CD14-positive monocyte (primary cell): ENCODE measurements at regions not wholly inside any gene's neighbourhood (a gene's known extent, or its start where the extent isn't known, plus 50 kb on each side); places are given as distances from the start of the nearest gene placed in this dataset.

Experiments used
- DNase-seq, 3 donors: peaks; one replicate each; pipeline ENCODE4 v3.0.0-alpha.2; 2011 to 2022
- H2AFZ ChIP-seq: 2 replicates; pipeline ENCODE4 v1.6.0; 2012; ENCODE audit warnings: mild to moderate bottlenecking, low read depth, low read length, inconsistent platforms; ENCODE audit not compliant: insufficient read depth, poor library complexity, severe bottlenecking
- H3K27ac ChIP-seq, 2 donors: 1 replicate in 1 of 2; 2 replicates in 1 of 2; pipeline ENCODE4 v1.5.1; 2012 to 2013; ENCODE audit warnings: low read length in 2 of 2, control low read depth in 1 of 2, inconsistent platforms in 1 of 2, low read depth in 1 of 2, mild to moderate bottlenecking in 1 of 2
- H3K27me3 ChIP-seq, 2 donors: one replicate each; pipeline versions ENCODE4 v1.6.0 to v1.6.1; 2011 to 2013; ENCODE audit warnings: low read length in 2 of 2; ENCODE audit not compliant: control insufficient read depth in 2 of 2, insufficient read depth in 2 of 2
- H3K36me3 ChIP-seq, 2 donors: replicated peaks in 1 of 2; 1 replicate in 1 of 2; 2 replicates in 1 of 2; pipeline versions ENCODE4 v1.5.1 to v1.6.1; 2012 to 2013; ENCODE audit warnings: low read length in 2 of 2, control low read depth in 1 of 2, inconsistent platforms in 1 of 2, mild to moderate bottlenecking in 1 of 2; ENCODE audit not compliant: insufficient read depth in 2 of 2, control insufficient read depth in 1 of 2
- H3K4me1 ChIP-seq, 2 donors: 1 replicate in 1 of 2; 2 replicates in 1 of 2; pipeline versions ENCODE4 v1.5.1 to v1.6.1; 2012 to 2013; ENCODE audit warnings: low read length in 2 of 2, control low read depth in 1 of 2, inconsistent platforms in 1 of 2, mild to moderate bottlenecking in 1 of 2, moderate library complexity in 1 of 2; ENCODE audit not compliant: insufficient read depth in 2 of 2, control insufficient read depth in 1 of 2
- H3K4me2 ChIP-seq: replicated peaks from 2 replicates; pipeline ENCODE3; 2012; ENCODE audit warnings: low read length, moderate library complexity, mild to moderate bottlenecking; ENCODE audit not compliant: poor library complexity, severe bottlenecking; ENCODE audit errors: extremely low read depth
- H3K4me3 ChIP-seq, 3 experiments: fragments of 200-600 bp in 1 of 3; sonication (generic) in 1 of 3; replicated peaks in 1 of 3; 1 replicate in 2 of 3; 2 replicates in 1 of 3; pipeline ENCODE4 v1.5.1; 2011 to 2013; ENCODE audit warnings: low read length in 3 of 3, mild to moderate bottlenecking in 3 of 3, control low read depth in 2 of 3, low read depth in 2 of 3, inconsistent platforms in 1 of 3, moderate library complexity in 1 of 3
- H3K79me2 ChIP-seq: 2 replicates; pipeline ENCODE4 v1.6.0; 2012; ENCODE audit warnings: mild to moderate bottlenecking, control low read depth, inconsistent platforms, low read length, moderate library complexity; ENCODE audit not compliant: insufficient read depth
- H3K9ac ChIP-seq: 2 replicates; pipeline ENCODE4 v1.6.0; 2017; ENCODE audit warnings: low read length, mild to moderate bottlenecking; ENCODE audit not compliant: insufficient read depth, poor library complexity, severe bottlenecking
- H3K9me3 ChIP-seq, 2 donors: replicated peaks in 1 of 2; 1 replicate in 1 of 2; 2 replicates in 1 of 2; pipeline versions ENCODE4 v1.5.1 to v1.6.1; 2012 to 2013; ENCODE audit warnings: low read length in 2 of 2, control low read depth in 1 of 2; ENCODE audit not compliant: control insufficient read depth in 1 of 2, insufficient read depth in 1 of 2
- H4K20me1 ChIP-seq: 2 replicates; pipeline ENCODE4 v1.6.0; 2012; ENCODE audit warnings: mild to moderate bottlenecking, low read length, control low read depth, moderate library complexity; ENCODE audit not compliant: insufficient read depth
- H3K27ac Mint-ChIP-seq, 7 donors: one replicate each; pipeline ENCODE4 v1.8.0; 2020; ENCODE audit warnings: mild to moderate bottlenecking in 7 of 7, mixed read lengths in 7 of 7, moderate library complexity in 6 of 7, inconsistent platforms in 2 of 7
- H3K27me3 Mint-ChIP-seq, 3 donors: one replicate each; pipeline ENCODE4 v1.8.0; 2021 to 2022; ENCODE audit warnings: low read depth in 3 of 3, mild to moderate bottlenecking in 3 of 3, mixed read lengths in 3 of 3, moderate library complexity in 3 of 3, inconsistent platforms in 1 of 3
- H3K36me3 Mint-ChIP-seq, 2 donors: one replicate each; pipeline ENCODE4 v1.8.0; 2020; ENCODE audit warnings: mixed read lengths in 2 of 2, inconsistent platforms in 1 of 2, mild to moderate bottlenecking in 1 of 2
- H3K4me1 Mint-ChIP-seq: one replicate; pipeline ENCODE4 v1.8.0; 2020; ENCODE audit warnings: mild to moderate bottlenecking, mixed read lengths
- H3K4me3 Mint-ChIP-seq, 2 donors: one replicate each; pipeline ENCODE4 v1.8.0; 2020; ENCODE audit warnings: mild to moderate bottlenecking in 2 of 2, mixed read lengths in 2 of 2, moderate library complexity in 1 of 2
- H3K9me3 Mint-ChIP-seq, 7 donors: one replicate each; pipeline ENCODE4 v1.8.0; 2020 to 2022; ENCODE audit warnings: mixed read lengths in 7 of 7, mild to moderate bottlenecking in 6 of 7, moderate library complexity in 6 of 7, inconsistent platforms in 2 of 7
- CTCF ChIP-seq: fragments of 200-600 bp; IDR thresholded peaks from one replicate; pipeline ENCODE4 v1.8.0; 2022; ENCODE audit warnings: antibody characterized with exemption, mild to moderate bottlenecking
- WGBS: methylation state at CpG from one replicate; pipeline ENCODE4 v1.1.5; 2013; ENCODE audit warnings: missing lambda C conversion rate; ENCODE audit not compliant: insufficient coverage; 5-methylcytosine and 5-hydroxymethylcytosine counted together
- intact Hi-C, 2 donors: fragments of 100-400 bp; cut with micrococcal nuclease; formaldehyde crosslinking; loops; one replicate each; pipeline versions ENCODE4 v1.15.0 to v1.15.1; 2023

GRCh38 chr1:222967466-222968240 is 152.8 kb downstream of the DISP1 start:
- Mint-ChIP-seq H3K4me1 (no peaks in the 10 kb centered on the region), H3K36me3 (no peaks in the 10 kb centered on the region), H3K4me3 (no peak overlapping the region), H3K9me3 (peaks cover 0 to 4% (median 0%) of the 10 kb centered on the region in 7 donors), H3K27me3 (peaks cover 0 to 1% (median 0%) of the 10 kb centered on the region in 3 donors), H3K27ac (no peak overlapping the region)
- H3K27ac ChIP-seq = no peak overlapping the region
- no peaks in the 10 kb centered on the region for H3K9me3 ChIP-seq
- H3K79me2 ChIP-seq = no peaks in the 10 kb centered on the region
- no peak overlapping the region for H3K9ac ChIP-seq
- WGBS = 72% methylated on average over 3 of the region's 5 CpGs
- no peaks in the 10 kb centered on the region for H3K27me3 ChIP-seq
- intact Hi-C loops = no loop called here
- H2AFZ ChIP-seq = no peak overlapping the region
- TF ChIP-seq CTCF = no peak
- DNase-seq = no peak
- no peaks in the 10 kb centered on the region for H3K36me3 ChIP-seq
- H4K20me1 ChIP-seq = no peaks in the 10 kb centered on the region
- no peak overlapping the region for H3K4me2 ChIP-seq
- no peak overlapping the region for H3K4me3 ChIP-seq
- H3K4me1 ChIP-seq = no peaks in the 10 kb centered on the region

GRCh38 chr1:222970040-222970439 is 155.2 kb downstream of the DISP1 start:
- Histone ChIP-seq H3K27me3 (no peaks in the 10 kb centered on the region), H2AFZ (no peak overlapping the region), H3K27ac (no peak overlapping the region), H3K9ac (no peak overlapping the region), H3K9me3 (no peaks in the 10 kb centered on the region), H3K4me2 (no peak overlapping the region), H3K79me2 (no peaks in the 10 kb centered on the region), H3K36me3 (no peaks in the 10 kb centered on the region), H3K4me3 (no peak overlapping the region), H3K4me1 (no peaks in the 10 kb centered on the region), H4K20me1 (no peaks in the 10 kb centered on the region)
- no peak overlapping the region for H3K27ac Mint-ChIP-seq
- DNase-seq = no peak
- WGBS = 100% methylated on average over 3 of the region's 8 CpGs
- H3K9me3 Mint-ChIP-seq = no peaks in the 10 kb centered on the region
- no peak for TF ChIP-seq CTCF
- no peaks in the 10 kb centered on the region for H3K27me3 Mint-ChIP-seq
- no peaks in the 10 kb centered on the region for H3K4me1 Mint-ChIP-seq
- intact Hi-C loops = no loop called here
- H3K36me3 Mint-ChIP-seq = no peaks in the 10 kb centered on the region
- no peak overlapping the region for H3K4me3 Mint-ChIP-seq
